Upper lobe of left lung (tissue), 4 donors: ENCODE measurements at regions not wholly inside any gene's neighbourhood (a gene's known extent, or its start where the extent isn't known, plus 50 kb on each side); places are given as distances from the start of the nearest gene placed in this dataset.

Source experiments
- CTCF ChIP-seq, 6 experiments: fragments of 450-650 bp in 4 of 6; fragments of 200-600 bp in 2 of 6; sonication (generic) in 2 of 6; IDR thresholded peaks; one replicate each; pipeline ENCODE4 v1.5.1; 2016 to 2019; ENCODE audit warnings: antibody characterized with exemption in 6 of 6
- POLR2A ChIP-seq, 4 donors: fragments of 450-650 bp; IDR thresholded peaks; one replicate each; pipeline ENCODE4 v1.5.1; 2016 to 2017; ENCODE audit warnings: antibody characterized with exemption in 4 of 4, mild to moderate bottlenecking in 2 of 4
- POLR2AphosphoS5 ChIP-seq, 2 donors: sonication (generic); formaldehyde crosslinking; IDR thresholded peaks; one replicate each; pipeline ENCODE4 v1.5.1; 2017; ENCODE audit warnings: antibody characterized with exemption in 2 of 2

- no peak for TF ChIP-seq POLR2A (IDR thresholded peaks at IDR 0.05)
- TF ChIP-seq CTCF (IDR thresholded peaks at IDR 0.05), result no peak
- no peak for TF ChIP-seq POLR2AphosphoS5 (IDR thresholded peaks at IDR 0.05)
Observed at GRCh38 chr12:71236133-71236660, 78.4 kb upstream of the TSPAN8 start.
